ENCODE measurements at regions not wholly inside any gene's neighbourhood (a gene's known extent, or its start where the extent isn't known, plus 50 kb on each side); places are given as distances from the start of the nearest gene placed in this dataset.

DNA sequence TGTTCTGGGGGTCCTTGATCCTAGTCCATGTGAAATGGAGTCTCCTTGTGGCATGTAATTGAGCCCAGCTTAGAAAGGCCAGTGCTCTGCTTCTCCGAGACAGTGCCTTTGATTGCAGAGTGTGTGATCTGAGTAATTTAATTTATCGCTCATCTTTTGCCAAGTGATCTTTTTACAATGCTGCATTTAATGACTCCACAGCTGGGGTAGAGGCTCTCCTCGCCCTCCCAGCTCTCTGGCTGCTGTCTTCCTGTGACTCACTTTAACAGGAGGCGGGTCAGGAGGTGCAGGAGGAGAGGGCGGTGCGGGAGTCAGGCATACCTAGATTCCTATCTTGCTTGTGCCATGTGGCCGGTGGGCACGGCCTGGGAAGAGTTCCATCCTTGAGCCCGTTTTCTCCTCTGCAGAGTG is 113.4 kb upstream of the FOXF1 start:
- H3K4me1 ChIP-seq: no peaks in the 10 kb centered on the region
- H3K27ac ChIP-seq: no peak overlapping the region
- TF ChIP-seq POLR2A (IDR thresholded peaks at IDR 0.05) (no peak), CTCF (IDR thresholded peaks at IDR 0.05) (no peak)
- no peak overlapping the region for H3K4me3 ChIP-seq
- H3K27me3 ChIP-seq: no peaks in the 10 kb centered on the region
- 60 to 63% methylated on average over 9 of the region's 9 CpGs for WGBS, 2 donors
- no peaks in the 10 kb centered on the region for H3K36me3 ChIP-seq (ENCODE audit: low read depth, missing control alignments)
- H3K9me3 ChIP-seq: no peaks in the 10 kb centered on the region
- intact Hi-C loops (cut with DNase I; ENCODE audit: low total_unique reads): no loop called here
- DNase-seq: no peak

GRCh38 chr16:86398201-86398600 is 112.1 kb upstream of the FOXF1 start:
- TF ChIP-seq CTCF (IDR thresholded peaks at IDR 0.05): no peak
- no peak for TF ChIP-seq POLR2A (IDR thresholded peaks at IDR 0.05)
- DNase-seq: no peak
- no peak overlapping the region for H3K4me3 ChIP-seq
- intact Hi-C loops (cut with DNase I; ENCODE audit: low total_unique reads): no loop called here
- H3K9me3 ChIP-seq: no peaks in the 10 kb centered on the region
- H3K4me1 ChIP-seq: no peaks in the 10 kb centered on the region
- 84 to 90% methylated on average over 6 of the region's 6 CpGs for WGBS, 2 donors
- H3K27ac ChIP-seq: no peak overlapping the region
- H3K36me3 ChIP-seq (ENCODE audit: low read depth, missing control alignments): no peaks in the 10 kb centered on the region
- no peaks in the 10 kb centered on the region for H3K27me3 ChIP-seq

GRCh38 chr16:86398622-86399021 is 111.7 kb upstream of the FOXF1 start:
- WGBS, 2 donors: 70 to 86% methylated on average over 4 of the region's 4 CpGs
- no peaks in the 10 kb centered on the region for H3K36me3 ChIP-seq (ENCODE audit: low read depth, missing control alignments)
- TF ChIP-seq CTCF (IDR thresholded peaks at IDR 0.05): no peak
- TF ChIP-seq POLR2A (IDR thresholded peaks at IDR 0.05): no peak
- no peaks in the 10 kb centered on the region for H3K4me1 ChIP-seq
- no peak overlapping the region for H3K4me3 ChIP-seq
- no peak for DNase-seq
- H3K27me3 ChIP-seq: no peaks in the 10 kb centered on the region
- intact Hi-C loops (cut with DNase I; ENCODE audit: low total_unique reads): no loop called here
- no peak overlapping the region for H3K27ac ChIP-seq
- no peaks in the 10 kb centered on the region for H3K9me3 ChIP-seq

GRCh38 chr16:86401126-86401525 is 109.2 kb upstream of the FOXF1 start:
- DNase-seq: no peak
- Histone ChIP-seq H3K36me3 (ENCODE audit: low read depth, missing control alignments) (no peaks in the 10 kb centered on the region), H3K4me3 (no peak overlapping the region), H3K9me3 (no peaks in the 10 kb centered on the region), H3K27ac (no peak overlapping the region), H3K4me1 (no peaks in the 10 kb centered on the region), H3K27me3 (no peaks in the 10 kb centered on the region)
- intact Hi-C loops (cut with DNase I; ENCODE audit: low total_unique reads): no loop called here
- 57 to 83% methylated on average over 6 to 8 of the region's 8 CpGs for WGBS, 2 donors
- TF ChIP-seq CTCF (IDR thresholded peaks at IDR 0.05): no peak
- TF ChIP-seq POLR2A (IDR thresholded peaks at IDR 0.05): no peak

GRCh38 chr16:86403085-86403484 is 107.2 kb upstream of the FOXF1 start:
- DNase-seq: no peak
- intact Hi-C loops (cut with DNase I; ENCODE audit: low total_unique reads): no loop called here
- 81 to 91% methylated on average over 7 of the region's 7 CpGs for whole genome bisulfite sequencing, 2 donors

More at GRCh38 chr16:86403085-86403484, 107.2 kb upstream of the FOXF1 start:
- Histone ChIP-seq H3K4me1 (no peaks in the 10 kb centered on the region), H3K9me3 (no peaks in the 10 kb centered on the region), H3K27ac (no peak overlapping the region), H3K27me3 (no peaks in the 10 kb centered on the region), H3K4me3 (no peak overlapping the region), H3K36me3 (ENCODE audit: low read depth, missing control alignments) (no peaks in the 10 kb centered on the region)
- no peak for TF ChIP-seq POLR2A (IDR thresholded peaks at IDR 0.05)
- TF ChIP-seq CTCF (IDR thresholded peaks at IDR 0.05): no peak

All from testis (tissue), 2 donors.